MG63 (cell line): ENCODE measurements at regions not wholly inside any gene's neighbourhood (a gene's known extent, or its start where the extent isn't known, plus 50 kb on each side); places are given as distances from the start of the nearest gene placed in this dataset.

Experiments
- DNase-seq: peaks from one replicate; pipeline ENCODE4 v3.0.0-alpha.2; 2020
- H3K27me3 ChIP-seq: fragments of 250-450 bp; sonication (Bioruptor Pico); 2 replicates; pipeline ENCODE4 v1.5.1; 2020; ENCODE audit warnings: mild to moderate bottlenecking, moderate library complexity
- H3K36me3 ChIP-seq: fragments of 250-450 bp; sonication (Bioruptor Pico); 2 replicates; pipeline ENCODE4 v1.5.1; 2020; ENCODE audit warnings: mild to moderate bottlenecking, moderate library complexity
- H3K4me3 ChIP-seq: fragments of 250-450 bp; sonication (Bioruptor Pico); 2 replicates; pipeline ENCODE4 v1.5.1; 2020; ENCODE audit warnings: mild to moderate bottlenecking, moderate library complexity
- H3K9me3 ChIP-seq: fragments of 250-450 bp; sonication (Bioruptor Pico); 2 replicates; pipeline ENCODE4 v1.5.1; 2020; ENCODE audit warnings: mild to moderate bottlenecking, moderate library complexity

DNA sequence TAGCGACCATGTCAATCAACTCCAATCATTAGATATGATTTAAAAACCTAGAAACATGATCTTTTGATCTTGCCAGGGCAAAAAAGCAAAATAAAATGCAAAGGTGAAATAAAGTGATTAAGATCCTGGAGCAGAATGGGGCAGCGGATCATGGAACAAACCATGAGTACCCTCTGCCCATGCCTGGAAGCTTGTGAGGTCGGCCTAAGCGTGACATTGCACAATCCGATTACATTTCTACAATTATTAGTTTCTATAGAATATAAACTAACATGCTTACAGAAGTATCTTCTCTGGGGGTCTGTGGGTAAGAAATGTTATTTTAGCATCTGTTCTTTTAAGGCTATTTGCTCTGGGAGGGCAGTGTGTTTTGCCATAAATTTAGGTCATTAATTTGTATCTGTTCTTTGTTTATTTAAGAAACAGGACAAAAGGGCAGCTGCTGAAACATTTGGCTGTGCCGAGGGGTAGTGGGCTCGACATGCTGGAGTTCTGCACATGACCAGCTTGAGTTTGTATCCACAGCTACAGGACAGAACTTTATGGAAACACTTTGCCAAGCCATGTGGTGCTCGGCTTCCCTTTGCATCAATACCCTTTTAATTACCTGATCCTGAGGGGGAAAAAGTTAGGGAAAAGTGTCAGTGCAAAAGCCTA lies 55.9 kb downstream of the ZBTB18 start:
- Histone ChIP-seq H3K4me3 (no peak overlapping the region), H3K27me3 (peaks cover 2% of the 10 kb centered on the region; the same call in 1 of the 2 replicates), H3K9me3 (no peaks in the 10 kb centered on the region), H3K36me3 (no peaks in the 10 kb centered on the region)
- DNase-seq = no peak

DNA sequence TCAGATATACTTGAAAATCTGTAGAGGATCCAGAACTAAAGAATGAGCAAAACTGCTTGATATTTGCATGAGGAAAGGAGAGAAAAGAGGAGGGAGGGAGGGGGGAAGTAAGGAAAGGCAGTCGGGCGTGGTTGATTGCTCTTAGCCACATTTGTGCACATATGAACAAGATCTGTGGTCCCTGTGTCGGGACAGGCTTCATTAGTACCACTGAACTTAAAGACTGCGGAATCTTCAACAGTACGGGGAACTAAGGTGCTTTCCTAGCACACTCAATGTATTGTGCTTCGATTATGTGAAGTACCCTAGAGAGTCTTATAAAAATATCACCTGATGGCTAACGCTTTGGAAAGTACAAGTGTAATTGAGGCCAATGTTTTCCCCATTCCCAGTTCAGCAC lies 59.9 kb downstream of the ZBTB18 start:
- no peak for DNase-seq
- no peak overlapping the region for H3K4me3 ChIP-seq
- H3K27me3 ChIP-seq = peaks cover 2% of the 10 kb centered on the region; the same call in 1 of the 2 replicates
- H3K9me3 ChIP-seq = no peaks in the 10 kb centered on the region
- no peaks in the 10 kb centered on the region for H3K36me3 ChIP-seq

DNA sequence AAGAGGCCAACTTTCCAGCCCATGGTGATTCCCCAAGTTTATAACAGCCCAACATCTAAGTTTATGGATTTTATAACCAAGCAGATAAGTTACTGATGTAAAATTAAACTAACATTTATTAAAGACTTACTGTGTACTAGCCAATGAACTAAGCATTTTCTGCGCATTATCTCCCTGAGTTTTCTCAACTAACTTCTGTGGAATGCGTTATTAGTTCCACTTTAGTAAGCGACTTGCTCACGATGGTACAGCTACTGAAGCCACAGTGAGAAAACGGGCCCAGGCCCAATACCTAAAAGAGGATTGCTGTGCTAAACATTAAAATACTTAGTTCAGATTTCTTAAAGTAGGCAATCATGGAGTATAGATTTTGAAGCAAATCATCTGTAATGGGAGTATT lies 61.0 kb downstream of the ZBTB18 start:
- Histone ChIP-seq H3K4me3 (no peak overlapping the region), H3K27me3 (peaks cover 2% of the 10 kb centered on the region; the same call in 1 of the 2 replicates), H3K9me3 (no peaks in the 10 kb centered on the region), H3K36me3 (no peaks in the 10 kb centered on the region)
- no peak for DNase-seq

GRCh38 chr1:244112636-244113035 lies 61.6 kb downstream of the ZBTB18 start:
- H3K4me3 ChIP-seq = no peak overlapping the region
- no peaks in the 10 kb centered on the region for H3K9me3 ChIP-seq
- DNase-seq = no peak
- no peaks in the 10 kb centered on the region; the same call in 1 of the 2 replicates for H3K27me3 ChIP-seq
- no peaks in the 10 kb centered on the region for H3K36me3 ChIP-seq

- DNase-seq = no peak
- no peak overlapping the region for H3K4me3 ChIP-seq
Measured at GRCh38 chr1:244113532-244114320, 62.6 kb downstream of the ZBTB18 start.

GRCh38 chr1:244114892-244115291 lies 63.8 kb downstream of the ZBTB18 start:
- Histone ChIP-seq H3K9me3 (no peaks in the 10 kb centered on the region), H3K36me3 (no peaks in the 10 kb centered on the region), H3K4me3 (no peak overlapping the region), H3K27me3 (no peaks in the 10 kb centered on the region)
- no peak for DNase-seq

More at GRCh38 chr1:244113532-244114320, 62.6 kb downstream of the ZBTB18 start:
- Histone ChIP-seq H3K27me3 (no peaks in the 10 kb centered on the region), H3K36me3 (no peaks in the 10 kb centered on the region), H3K9me3 (no peaks in the 10 kb centered on the region)

DNA sequence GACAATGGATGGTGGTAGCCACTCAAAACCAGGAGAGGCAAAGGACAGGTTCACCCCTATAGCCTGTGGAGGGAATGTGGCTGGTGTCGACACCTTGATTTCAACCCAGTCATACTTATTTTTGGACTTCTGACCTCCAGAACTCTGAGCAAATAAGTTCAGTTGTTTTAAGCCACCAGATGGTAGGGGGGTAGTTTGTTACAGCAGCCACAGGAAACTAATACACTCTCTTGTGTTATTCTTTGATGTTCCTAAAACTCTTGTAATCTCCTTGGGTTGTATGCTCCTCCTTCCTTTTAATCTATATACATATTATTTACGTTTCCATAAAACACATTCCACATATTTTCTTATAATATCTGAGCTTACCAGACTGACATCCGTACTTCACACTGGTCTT lies 65.9 kb downstream of the ZBTB18 start:
- H3K9me3 ChIP-seq = no peaks in the 10 kb centered on the region
- no peak overlapping the region for H3K4me3 ChIP-seq
- peaks cover 6% of the 10 kb centered on the region for H3K27me3 ChIP-seq
- no peak for DNase-seq
- no peaks in the 10 kb centered on the region for H3K36me3 ChIP-seq

DNA sequence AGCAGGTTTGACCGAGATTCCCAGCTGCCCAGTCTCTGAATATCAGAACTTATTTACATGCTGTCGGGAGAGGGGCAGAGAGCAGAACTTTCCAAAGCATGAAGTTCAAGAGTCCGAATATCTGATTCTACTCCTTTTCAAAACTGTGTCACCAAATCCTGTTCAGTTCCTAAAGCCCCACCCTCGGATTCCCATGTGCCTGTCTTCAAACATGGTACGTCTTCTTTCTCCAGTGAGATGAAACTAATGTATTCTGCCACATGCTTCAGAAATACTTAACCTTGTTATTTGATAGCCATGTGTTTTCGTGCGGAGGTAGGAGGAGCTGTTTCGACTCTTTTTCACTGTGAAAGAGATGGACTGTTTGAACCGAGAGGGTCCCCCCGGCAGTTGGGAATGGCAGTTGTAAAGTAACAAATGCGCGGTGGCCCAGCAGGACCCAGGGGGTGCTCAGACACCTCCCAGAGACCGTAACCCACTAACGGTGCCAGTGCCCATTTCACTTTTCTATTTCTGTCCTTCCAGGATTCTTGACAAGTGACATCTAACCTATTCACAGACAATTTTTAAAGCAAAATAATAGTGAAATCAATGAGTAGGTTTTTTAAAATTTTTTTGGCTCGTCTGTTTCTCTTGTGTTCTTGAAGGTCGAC lies 67.2 kb downstream of the ZBTB18 start:
- Histone ChIP-seq H3K27me3 (peaks cover 15% of the 10 kb centered on the region), H3K9me3 (no peaks in the 10 kb centered on the region), H3K4me3 (no peak overlapping the region), H3K36me3 (no peaks in the 10 kb centered on the region)
- DNase-seq = no peak

DNA sequence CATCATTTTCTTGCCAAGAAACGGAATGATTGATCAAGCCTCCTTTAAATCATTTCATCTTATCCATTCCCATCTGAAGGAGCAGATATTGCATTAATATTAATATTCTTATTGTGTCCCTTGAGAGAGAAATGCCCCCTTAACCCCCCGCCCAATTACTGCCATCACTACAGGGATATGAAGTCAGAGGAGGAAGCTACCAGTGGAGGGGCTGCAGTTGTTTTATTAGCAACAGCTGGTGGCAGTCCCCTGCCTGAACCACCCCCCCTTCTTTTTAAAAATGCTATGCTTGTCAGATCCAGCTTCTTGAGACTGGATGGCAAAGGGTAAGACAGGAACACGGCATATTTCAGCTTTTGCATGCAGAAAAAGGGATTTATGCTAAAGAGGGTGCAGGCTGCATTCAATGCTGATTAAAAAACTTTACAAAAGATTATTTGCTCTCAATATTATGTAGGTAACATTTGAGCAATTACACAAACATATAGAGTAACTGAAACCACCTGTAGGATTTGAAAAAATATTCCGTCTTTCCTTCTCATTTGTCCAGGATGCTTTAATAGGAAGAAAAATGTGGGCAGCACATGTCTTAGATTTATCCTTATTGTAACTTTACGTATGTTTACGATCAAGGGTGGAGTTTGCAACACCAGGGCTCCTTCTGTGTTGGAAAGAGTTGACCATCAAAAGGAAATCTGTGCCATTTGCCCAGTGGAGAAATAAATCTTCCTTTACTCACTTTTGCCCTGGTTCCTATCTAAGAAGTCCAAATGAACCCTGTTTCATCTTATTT lies 77.7 kb downstream of the ZBTB18 start:
- no peak for DNase-seq
- H3K9me3 ChIP-seq = peaks cover 3% of the 10 kb centered on the region; the same call in 1 of the 2 replicates
- peaks cover 44% of the 10 kb centered on the region for H3K27me3 ChIP-seq
- no peaks in the 10 kb centered on the region for H3K36me3 ChIP-seq
- no peak overlapping the region for H3K4me3 ChIP-seq

DNA sequence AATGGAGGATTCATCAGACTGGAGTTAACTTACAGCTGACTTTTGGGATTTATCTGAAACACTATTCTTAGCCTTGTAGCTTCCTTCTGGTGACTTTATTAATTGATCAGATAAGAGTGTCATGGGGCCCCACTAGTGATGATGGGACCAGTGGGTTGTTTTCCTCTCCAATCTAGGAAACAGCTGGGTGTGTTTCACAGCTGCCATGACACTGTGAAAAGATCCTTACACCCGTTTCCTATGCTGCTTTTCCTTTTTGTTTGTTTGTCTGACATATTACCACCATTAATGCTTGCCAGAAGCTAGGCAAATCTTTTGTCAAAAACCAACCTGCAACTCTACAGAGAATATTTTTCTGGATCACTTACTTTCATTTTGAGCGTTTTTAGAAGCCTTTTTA lies 86.2 kb downstream of the ZBTB18 start:
- Histone ChIP-seq H3K36me3 (no peaks in the 10 kb centered on the region), H3K27me3 (peaks cover 3% of the 10 kb centered on the region; the same call in 1 of the 2 replicates), H3K9me3 (no peaks in the 10 kb centered on the region), H3K4me3 (0 out of 2 replicates have a peak overlapping the region, but pooled peaks have one; percentile 8)
- no peak for DNase-seq

DNA sequence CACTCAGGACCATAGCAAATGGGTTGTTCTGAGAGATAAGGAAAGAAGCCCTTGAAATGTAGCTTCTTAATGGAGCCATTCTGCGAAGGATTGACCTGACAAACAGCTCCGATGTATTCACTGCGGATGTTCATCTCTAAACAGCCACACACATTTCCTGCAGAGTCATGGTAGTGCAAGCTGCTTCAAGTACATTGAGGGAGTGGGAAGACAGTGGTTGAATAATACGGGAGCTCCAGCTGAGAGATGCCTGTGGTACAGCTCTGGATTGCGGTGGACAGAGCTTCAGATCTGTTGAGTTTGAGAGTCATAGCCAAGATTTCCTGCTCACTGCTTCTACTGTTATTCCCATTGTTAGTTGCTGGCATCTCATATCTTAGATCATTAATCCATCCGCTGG lies 86.6 kb downstream of the ZBTB18 start:
- Histone ChIP-seq H3K36me3 (no peaks in the 10 kb centered on the region), H3K27me3 (peaks cover 3% of the 10 kb centered on the region; the same call in 1 of the 2 replicates), H3K9me3 (no peaks in the 10 kb centered on the region), H3K4me3 (0 out of 2 replicates have a peak overlapping the region, but pooled peaks have one; percentile 8)
- DNase-seq = peak; percentile 28

GRCh38 chr1:244138399-244138798 lies 87.3 kb downstream of the ZBTB18 start:
- H3K4me3 ChIP-seq = no peak overlapping the region
- no peak for DNase-seq
- no peaks in the 10 kb centered on the region for H3K9me3 ChIP-seq
- no peaks in the 10 kb centered on the region for H3K36me3 ChIP-seq
- H3K27me3 ChIP-seq = peaks cover 3% of the 10 kb centered on the region; the same call in 1 of the 2 replicates

GRCh38 chr1:244139655-244140054 lies 88.6 kb downstream of the ZBTB18 start:
- H3K27me3 ChIP-seq = peaks cover 3% of the 10 kb centered on the region; the same call in 1 of the 2 replicates
- DNase-seq = no peak
- no peak overlapping the region for H3K4me3 ChIP-seq
- no peaks in the 10 kb centered on the region for H3K9me3 ChIP-seq
- no peaks in the 10 kb centered on the region for H3K36me3 ChIP-seq

DNA sequence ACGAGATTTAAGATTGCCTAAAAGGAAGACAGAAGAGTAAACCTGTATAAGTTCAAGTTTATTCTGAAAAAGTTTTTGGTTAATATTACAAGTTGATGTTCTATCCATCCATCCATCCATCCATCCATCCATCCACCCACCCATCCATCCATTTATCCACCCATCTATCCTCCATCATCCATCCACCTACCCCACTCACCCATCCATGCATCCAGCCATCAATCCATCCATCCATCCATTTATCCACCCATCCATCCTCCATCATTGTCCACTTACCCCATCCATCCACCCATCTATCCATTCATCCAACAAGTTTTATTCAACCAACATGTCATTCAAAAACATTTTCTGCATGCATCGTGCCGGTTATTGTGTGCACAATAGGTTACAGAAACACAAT lies 89.3 kb downstream of the ZBTB18 start:
- no peak for DNase-seq

GRCh38 chr1:244144053-244144452 lies 93.0 kb downstream of the ZBTB18 start:
- H3K9me3 ChIP-seq = no peaks in the 10 kb centered on the region
- DNase-seq = no peak
- no peaks in the 10 kb centered on the region for H3K36me3 ChIP-seq
- peaks cover 9% of the 10 kb centered on the region for H3K27me3 ChIP-seq
- no peak overlapping the region for H3K4me3 ChIP-seq

More for the DNA sequence above, 89.3 kb downstream of the ZBTB18 start:
- H3K27me3 ChIP-seq = peaks cover 3% of the 10 kb centered on the region; the same call in 1 of the 2 replicates
- no peaks in the 10 kb centered on the region for H3K36me3 ChIP-seq
- no peaks in the 10 kb centered on the region for H3K9me3 ChIP-seq
- H3K4me3 ChIP-seq = no peak overlapping the region

DNA sequence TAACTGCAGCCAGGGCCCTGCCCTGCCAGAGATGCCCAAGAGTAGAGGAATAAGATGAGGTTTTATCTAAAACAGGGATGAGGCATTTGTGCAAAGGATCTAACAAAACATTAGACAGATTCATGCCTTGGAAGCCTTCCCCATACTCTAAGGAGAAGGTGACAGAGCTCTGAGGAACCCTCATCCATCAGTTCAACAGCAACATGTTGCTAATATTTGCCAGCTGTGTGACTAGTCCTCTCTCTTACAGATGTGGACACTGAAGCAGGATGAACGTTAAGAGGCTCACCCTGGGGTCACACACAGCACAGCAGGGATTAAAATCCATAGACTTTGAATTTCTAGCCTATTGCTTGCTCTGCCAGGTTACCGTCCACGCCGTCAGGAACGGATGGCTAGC lies 99.0 kb downstream of the ZBTB18 start:
- peaks cover 6% of the 10 kb centered on the region for H3K27me3 ChIP-seq
- H3K36me3 ChIP-seq = no peaks in the 10 kb centered on the region
- no peaks in the 10 kb centered on the region for H3K9me3 ChIP-seq
- no peak for DNase-seq
- H3K4me3 ChIP-seq = no peak overlapping the region
